LHCN-M2 (cell line): ENCODE measurements at regions not wholly inside any gene's neighbourhood (a gene's known extent, or its start where the extent isn't known, plus 50 kb on each side); places are given as distances from the start of the nearest gene placed in this dataset.
A peak's percentile ranks its signal among the peaks of the same experiment; 100 is the strongest.

Experiments
- DNase-seq: peaks from one replicate; pipeline ENCODE4 v3.0.0-alpha.2; 2012; ENCODE audit warnings: low read depth

- DNase-seq: peak; percentile 58
These were observed 210.4 kb upstream of the HCCS start for GRCh38 chrX:10900585-10901289.

GRCh38 chrX:10901290-10901633 is 209.9 kb upstream of the HCCS start:
- no peak for DNase-seq

GRCh38 chrX:10902001-10902400 is 209.1 kb upstream of the HCCS start:
- DNase-seq: peak; percentile 49

GRCh38 chrX:10903523-10903922 is 207.6 kb upstream of the HCCS start:
- no peak for DNase-seq

GRCh38 chrX:10904220-10904619 is 206.9 kb upstream of the HCCS start:
- peak; percentile 38 for DNase-seq

GRCh38 chrX:10906866-10907265 is 204.3 kb upstream of the HCCS start:
- DNase-seq: peak; percentile 34

GRCh38 chrX:10922159-10922558 is 189.0 kb upstream of the HCCS start:
- DNase-seq: peak; percentile 86

- no peak for DNase-seq
These were observed 188.3 kb upstream of the HCCS start for GRCh38 chrX:10922835-10923234.

GRCh38 chrX:10923466-10923865 is 187.7 kb upstream of the HCCS start:
- DNase-seq: no peak

GRCh38 chrX:10926404-10926803 is 184.7 kb upstream of the HCCS start:
- peak; percentile 60 for DNase-seq

- no peak for DNase-seq
These were observed 184.2 kb upstream of the HCCS start for GRCh38 chrX:10926891-10927290.

- peak; percentile 21 for DNase-seq
These were observed 181.4 kb upstream of the HCCS start for GRCh38 chrX:10929747-10930146.

- peak; percentile 13 for DNase-seq
These were observed 181.0 kb upstream of the HCCS start for GRCh38 chrX:10930151-10930550.

GRCh38 chrX:10931976-10932375 is 179.2 kb upstream of the HCCS start:
- no peak for DNase-seq

GRCh38 chrX:10932842-10933440 is 178.2 kb upstream of the HCCS start:
- DNase-seq: peak; percentile 52

- DNase-seq: no peak
These were observed 175.6 kb upstream of the HCCS start for GRCh38 chrX:10935501-10935900.

- no peak for DNase-seq
These were observed 174.2 kb upstream of the HCCS start for GRCh38 chrX:10936976-10937375.

- no peak for DNase-seq
These were observed 172.7 kb upstream of the HCCS start for GRCh38 chrX:10938365-10938923.

GRCh38 chrX:10939424-10939823 is 171.7 kb upstream of the HCCS start:
- peak; percentile 20 for DNase-seq

GRCh38 chrX:10944136-10944885 is 166.8 kb upstream of the HCCS start:
- no peak for DNase-seq

- DNase-seq: no peak
These were observed 165.6 kb upstream of the HCCS start for GRCh38 chrX:10945498-10945897.

- no peak for DNase-seq
These were observed 161.6 kb upstream of the HCCS start for GRCh38 chrX:10949541-10949940.

- no peak for DNase-seq
These were observed 158.5 kb upstream of the HCCS start for GRCh38 chrX:10952619-10953018.
